HCT116 (cell line): ENCODE measurements at regions not wholly inside any gene's neighbourhood (a gene's known extent, or its start where the extent isn't known, plus 50 kb on each side); places are given as distances from the start of the nearest gene placed in this dataset.

Experiments used
- ATAC-seq: fragments of 200-7000 bp; cut with Tn5 transposase; 2 replicates; pipeline ENCODE4 v1.9.1; 2020; ENCODE audit warnings: mild to moderate bottlenecking, moderate library complexity
- BruUV-seq: library from RNA; stranded (reverse); fragments of 400-500 nt; replicated peaks from 2 replicates; lab custom pipeline; 2021; lab: Mats Ljungman, UMichigan
- CTCF ChIA-PET: fragments of 300-600 bp; sonication (Branson Sonifier 250); formaldehyde crosslinking; loops from one replicate; lab custom pipeline; 2021; ENCODE audit warnings: antibody characterized with exemption; lab: Charles Lee
- POLR2A ChIA-PET: fragments of 300-600, 350-600 bp; sonication (Branson Sonifier 250); formaldehyde crosslinking; loops from one replicate; lab custom pipeline; 2021; ENCODE audit warnings: antibody characterized with exemption; lab: Charles Lee
- RAD21 ChIA-PET, 2 experiments: fragments of 300-600 bp; sonication (Branson Sonifier 250); formaldehyde crosslinking; loops; one replicate each; lab custom pipeline; 2023; ENCODE audit warnings: low total read pairs in 2 of 2; ENCODE audit not compliant: uncharacterized antibody in 2 of 2, unreplicated experiment in 2 of 2, low non-redundant PET in 1 of 2; lab: Charles Lee
- DNase-seq: peaks from one replicate; pipeline ENCODE4 v3.0.0-alpha.2; 2010; ENCODE audit warnings: low read depth, low spot score
- H2AFZ ChIP-seq: fragments of 200-600 bp; shearing (Covaris generic), sonication (generic); 2 replicates; pipeline ENCODE4 v1.6.1; 2017; ENCODE audit warnings: low read depth, mixed run types, mixed read lengths, antibody characterized with exemption, low read length; ENCODE audit not compliant: poor library complexity, severe bottlenecking
- H3K27ac ChIP-seq: 2 replicates; pipeline ENCODE4 v1.5.1; 2012; ENCODE audit warnings: low read depth, low read length
- H3K27me3 ChIP-seq: fragments of 200-600 bp; sonication (generic); 2 replicates; pipeline ENCODE4 v1.6.1; 2016; ENCODE audit warnings: mixed run types, low read length, mixed read lengths; ENCODE audit not compliant: insufficient read depth
- H3K36me3 ChIP-seq, 2 experiments: fragments of 200-500 bp in 1 of 2; fragments of 200-600 bp in 1 of 2; sonication (Bioruptor generic) in 1 of 2; sonication (generic) in 1 of 2; 2 replicates each; pipeline versions ENCODE4 v1.5.1 to v1.6.1; 2014 to 2016; ENCODE audit warnings: low read length in 2 of 2, inconsistent platforms in 1 of 2, mixed read lengths in 1 of 2, mixed run types in 1 of 2; ENCODE audit not compliant: insufficient read depth in 2 of 2, control insufficient read depth in 1 of 2
- H3K4me1 ChIP-seq, 2 experiments: fragments of 200-600 bp in 1 of 2; sonication (generic) in 1 of 2; 2 replicates each; pipeline versions ENCODE4 v1.5.1 to v1.6.1; 2012 to 2017; ENCODE audit warnings: low read length in 2 of 2, inconsistent platforms in 1 of 2, mild to moderate bottlenecking in 1 of 2, mixed read lengths in 1 of 2, mixed run types in 1 of 2, moderate library complexity in 1 of 2; ENCODE audit not compliant: insufficient read depth in 2 of 2, control insufficient read depth in 1 of 2
- H3K4me2 ChIP-seq: fragments of 200-600 bp; sonication (generic); 2 replicates; pipeline ENCODE4 v1.6.1; 2017; ENCODE audit warnings: mixed run types, low read length, mixed read lengths
- H3K4me3 ChIP-seq, 2 experiments: fragments of 200-600 bp in 1 of 2; sonication (generic) in 1 of 2; replicated peaks in 1 of 2; 2 replicates each; pipeline ENCODE4 v1.5.1; 2011 to 2016; ENCODE audit warnings: low read length in 2 of 2, control low read depth in 1 of 2, low read depth in 1 of 2, mild to moderate bottlenecking in 1 of 2, mixed read lengths in 1 of 2, mixed run types in 1 of 2
- H3K79me2 ChIP-seq: fragments of 200-600 bp; sonication (generic); 2 replicates; pipeline ENCODE4 v1.6.1; 2017; ENCODE audit warnings: mild to moderate bottlenecking, mixed run types, low read length, moderate library complexity, mixed read lengths; ENCODE audit not compliant: insufficient read depth
- H3K9ac ChIP-seq: fragments of 200-600 bp; sonication (generic); 2 replicates; pipeline ENCODE4 v1.6.1; 2016; ENCODE audit warnings: low read length, mixed read lengths
- H3K9me2 ChIP-seq: fragments of 200-600 bp; sonication (generic), shearing (Covaris generic); 2 replicates; pipeline ENCODE4 v1.6.1; 2017; ENCODE audit warnings: mixed run types, mild to moderate bottlenecking, moderate library complexity; ENCODE audit not compliant: insufficient read depth
- H3K9me3 ChIP-seq, 2 experiments: fragments of 200-500 bp in 1 of 2; fragments of 200-600 bp in 1 of 2; sonication (Bioruptor generic) in 1 of 2; sonication (generic) in 1 of 2; 2 replicates each; pipeline ENCODE4 v1.6.1; 2014 to 2017; ENCODE audit warnings: low read length in 2 of 2, mixed read lengths in 2 of 2, inconsistent platforms in 1 of 2, low read depth in 1 of 2, mild to moderate bottlenecking in 1 of 2, mixed run types in 1 of 2, moderate library complexity in 1 of 2; ENCODE audit not compliant: control insufficient read depth in 1 of 2, insufficient read depth in 1 of 2
- H4K20me1 ChIP-seq: fragments of 200-600 bp; sonication (generic), shearing (Covaris generic); 2 replicates; pipeline ENCODE4 v1.6.1; 2017; ENCODE audit warnings: mixed run types, mild to moderate bottlenecking, moderate library complexity; ENCODE audit not compliant: insufficient read depth
- CEBPB ChIP-seq: IDR thresholded peaks from 2 replicates; pipeline ENCODE4 v1.6.1; 2012; ENCODE audit warnings: low read depth
- ELF1 ChIP-seq: IDR thresholded peaks from 2 replicates; pipeline ENCODE4 v1.6.1; 2012; ENCODE audit warnings: low read depth, borderline replicate concordance
- EZH2 ChIP-seq: fragments of 200-600 bp; sonication (generic); IDR thresholded peaks from 2 replicates; pipeline ENCODE4 v1.6.1; 2017; ENCODE audit warnings: antibody characterized with exemption, mixed run types
- FOSL1 ChIP-seq: IDR thresholded peaks from 2 replicates; pipeline ENCODE4 v1.6.1; 2012; ENCODE audit warnings: low read depth
- JUND ChIP-seq: IDR thresholded peaks from 2 replicates; pipeline ENCODE4 v1.6.1; 2012
- POLR2A ChIP-seq: IDR thresholded peaks from 2 replicates; pipeline ENCODE4 v1.7.0; 2011; ENCODE audit warnings: borderline replicate concordance; ENCODE audit not compliant: insufficient read depth, insufficient read length; ENCODE audit errors: extremely low read depth
- SIN3A ChIP-seq: IDR thresholded peaks from 2 replicates; pipeline ENCODE4 v1.6.1; 2012; ENCODE audit warnings: low read depth
- SP1 ChIP-seq: IDR thresholded peaks from 2 replicates; pipeline ENCODE4 v1.6.1; 2012; ENCODE audit warnings: low read depth
- SRF ChIP-seq: IDR thresholded peaks from 2 replicates; pipeline ENCODE4 v1.6.1; 2012; ENCODE audit warnings: low read depth
- TCF7L2 ChIP-seq: IDR thresholded peaks from 2 replicates; pipeline ENCODE4 v1.7.0; 2011; ENCODE audit warnings: borderline replicate concordance, inconsistent platforms; ENCODE audit not compliant: insufficient read depth, insufficient read length; ENCODE audit errors: extremely low read depth
- YY1 ChIP-seq: IDR thresholded peaks from 2 replicates; pipeline ENCODE4 v1.6.1; 2011; ENCODE audit warnings: low read length, low read depth, moderate library complexity, mild to moderate bottlenecking; ENCODE audit not compliant: insufficient replicate concordance; ENCODE audit errors: extremely low read depth
- ZFX ChIP-seq: fragments of 450-650 bp; IDR thresholded peaks from 2 replicates; pipeline ENCODE4 v1.6.1; 2017
- ZNF274 ChIP-seq: fragments of 200-500 bp; sonication (Bioruptor generic); IDR thresholded peaks from 2 replicates; pipeline ENCODE4 v1.6.1; 2014; ENCODE audit warnings: mild to moderate bottlenecking, low read depth, low read length, inconsistent platforms
- intact Hi-C: fragments of 100-400 bp; cut with micrococcal nuclease; formaldehyde crosslinking; loops from 2 replicates; pipeline ENCODE4 v1.10.0; 2022
- TF ChIP-seq, protein P1 (sequence below): IDR thresholded peaks from 2 replicates; pipeline ENCODE4 v1.6.1; 2012
- TF ChIP-seq, protein P2 (sequence below), 3 experiments: fragments of 200-600 bp in 1 of 3; sonication (generic) in 1 of 3; IDR thresholded peaks in 2 of 3; conservative IDR thresholded peaks in 1 of 3; 2 replicates each; pipeline ENCODE4 v1.5.1; 2012 to 2017; ENCODE audit warnings: low read depth in 2 of 3, low read length in 2 of 3, antibody characterized with exemption in 1 of 3, borderline replicate concordance in 1 of 3, control low read depth in 1 of 3, mild to moderate bottlenecking in 1 of 3, mixed read lengths in 1 of 3, mixed run types in 1 of 3, moderate library complexity in 1 of 3; ENCODE audit not compliant: insufficient read depth in 1 of 3

DNA sequence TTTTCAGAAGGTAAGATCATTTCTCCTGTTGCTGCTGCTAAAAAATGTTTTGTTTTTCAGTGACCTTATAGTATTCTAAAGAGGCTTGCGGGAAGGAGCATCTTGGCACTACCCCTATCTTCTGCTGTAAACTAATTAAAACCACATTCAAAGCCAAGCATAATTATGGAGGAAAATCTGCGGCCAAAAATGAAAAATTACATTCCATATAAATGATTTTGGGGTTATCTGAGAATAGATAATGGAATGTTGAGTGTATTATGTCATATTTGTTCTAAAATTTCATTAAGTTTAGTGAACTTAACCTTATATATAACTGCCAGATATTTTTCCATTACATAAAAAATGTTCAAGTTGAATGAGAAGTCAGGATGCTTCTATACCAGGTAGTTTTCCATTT lies 170.4 kb upstream of the TMC3 start:
- no peak for DNase-seq
- Histone ChIP-seq H3K27me3 (peaks cover 23% of the 10 kb centered on the region), H3K9me3 (no peaks in the 10 kb centered on the region), H3K9ac (no peak overlapping the region), H3K79me2 (no peaks in the 10 kb centered on the region), H4K20me1 (no peaks in the 10 kb centered on the region), H3K36me3 (no peaks in the 10 kb centered on the region), H3K9me2 (no peaks in the 10 kb centered on the region), H3K4me2 (no peak overlapping the region), H2AFZ (no peak overlapping the region), H3K27ac (no peak overlapping the region), H3K4me1 (no peaks in the 10 kb centered on the region), H3K4me3 (no peak overlapping the region)
- TF ChIP-seq JUND: no peak
- TF ChIP-seq SRF: no peak
- TF ChIP-seq ZNF274: no peak
- ChIA-PET RAD21 (no interaction called here), CTCF (no interaction called here), POLR2A (no interaction called here)
- no TSS peak for BruUV-seq
- ATAC-seq: no peak
- intact Hi-C loops: no loop called here

DNA sequence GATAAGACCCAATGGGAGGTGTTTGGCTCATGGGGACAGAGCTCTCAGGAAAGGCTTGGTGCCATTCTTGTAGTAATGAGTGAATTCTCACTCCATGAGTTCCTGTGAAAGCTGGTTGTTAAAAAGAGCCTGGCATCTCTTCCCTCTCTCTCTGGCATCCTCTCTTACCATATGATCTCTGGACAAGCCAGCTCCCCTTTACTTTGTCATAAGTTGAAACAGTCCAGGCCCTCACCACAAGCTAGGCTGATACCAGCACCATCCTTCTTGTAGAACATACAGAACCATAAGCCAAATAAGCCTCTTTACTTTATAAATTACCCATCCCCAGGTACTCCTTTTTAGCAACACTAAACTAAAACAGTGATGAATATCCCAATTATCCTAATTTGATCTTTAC lies 166.9 kb upstream of the TMC3 start:
- ChIA-PET POLR2A (no interaction called here), CTCF (no interaction called here)
- H3K4me1 ChIP-seq: no peaks in the 10 kb centered on the region
- H3K27ac ChIP-seq: no peak overlapping the region
- no peaks in the 10 kb centered on the region for H4K20me1 ChIP-seq
- no peak overlapping the region for H3K4me3 ChIP-seq
- no peaks in the 10 kb centered on the region for H3K79me2 ChIP-seq
- H3K9ac ChIP-seq: no peak overlapping the region
- H2AFZ ChIP-seq: no peak overlapping the region
- no peaks in the 10 kb centered on the region for H3K9me2 ChIP-seq
- no peak for DNase-seq
- intact Hi-C loops: no loop called here
- no peak for TF ChIP-seq ELF1
- no peak for TF ChIP-seq POLR2A
- TF ChIP-seq EZH2: no peak
- no peak for TF ChIP-seq SRF
- TF ChIP-seq, protein P1, sequence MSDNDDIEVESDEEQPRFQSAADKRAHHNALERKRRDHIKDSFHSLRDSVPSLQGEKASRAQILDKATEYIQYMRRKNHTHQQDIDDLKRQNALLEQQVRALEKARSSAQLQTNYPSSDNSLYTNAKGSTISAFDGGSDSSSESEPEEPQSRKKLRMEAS: no peak
- TF ChIP-seq TCF7L2: no peak
- no peak for TF ChIP-seq CEBPB
- no peak for TF ChIP-seq FOSL1
- no peak for TF ChIP-seq ZFX
- TF ChIP-seq, protein P2, sequence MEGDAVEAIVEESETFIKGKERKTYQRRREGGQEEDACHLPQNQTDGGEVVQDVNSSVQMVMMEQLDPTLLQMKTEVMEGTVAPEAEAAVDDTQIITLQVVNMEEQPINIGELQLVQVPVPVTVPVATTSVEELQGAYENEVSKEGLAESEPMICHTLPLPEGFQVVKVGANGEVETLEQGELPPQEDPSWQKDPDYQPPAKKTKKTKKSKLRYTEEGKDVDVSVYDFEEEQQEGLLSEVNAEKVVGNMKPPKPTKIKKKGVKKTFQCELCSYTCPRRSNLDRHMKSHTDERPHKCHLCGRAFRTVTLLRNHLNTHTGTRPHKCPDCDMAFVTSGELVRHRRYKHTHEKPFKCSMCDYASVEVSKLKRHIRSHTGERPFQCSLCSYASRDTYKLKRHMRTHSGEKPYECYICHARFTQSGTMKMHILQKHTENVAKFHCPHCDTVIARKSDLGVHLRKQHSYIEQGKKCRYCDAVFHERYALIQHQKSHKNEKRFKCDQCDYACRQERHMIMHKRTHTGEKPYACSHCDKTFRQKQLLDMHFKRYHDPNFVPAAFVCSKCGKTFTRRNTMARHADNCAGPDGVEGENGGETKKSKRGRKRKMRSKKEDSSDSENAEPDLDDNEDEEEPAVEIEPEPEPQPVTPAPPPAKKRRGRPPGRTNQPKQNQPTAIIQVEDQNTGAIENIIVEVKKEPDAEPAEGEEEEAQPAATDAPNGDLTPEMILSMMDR (IDR thresholded peaks at IDR 0.05 in 2 of 3, conservative IDR thresholded peaks at IDR 0.05 in 1 of 3; ENCODE audit: borderline replicate concordance in 1 of 3, insufficient read depth in 1 of 3, low read depth in 2 of 3, low read length in 2 of 3): no peak
- no peak for TF ChIP-seq SIN3A
- TF ChIP-seq SP1: no peak
- no peak for TF ChIP-seq JUND
- TF ChIP-seq YY1: no peak
- TF ChIP-seq, all 23 proteins: peak for 0
- RAD21 ChIA-PET: no interaction called here
- H3K4me2 ChIP-seq: no peak overlapping the region
- peaks cover 14% of the 10 kb centered on the region for H3K27me3 ChIP-seq
- no peaks in the 10 kb centered on the region for H3K9me3 ChIP-seq
- no peaks in the 10 kb centered on the region for H3K36me3 ChIP-seq
- no peak for ATAC-seq
- no TSS peak for BruUV-seq
